ENCODE measurements at regions not wholly inside any gene's neighbourhood (a gene's known extent, or its start where the extent isn't known, plus 50 kb on each side); places are given as distances from the start of the nearest gene placed in this dataset.

GRCh38 chr6:110033101-110033500 lies 55.0 kb downstream of the GPR6 start:
- Histone ChIP-seq H2AK5ac (ENCODE audit: low read length) (no peak overlapping the region), H3K56ac (ENCODE audit: low read length) (no peak overlapping the region), H3K79me2 (ENCODE audit: control insufficient read depth, insufficient read depth, low read length) (no peaks in the 10 kb centered on the region), H3K4ac (ENCODE audit: low read depth, low read length) (no peak overlapping the region), H3K4me2 (ENCODE audit: low read length) (no peak overlapping the region), H2BK15ac (replicated peaks; ENCODE audit: low read depth) (no peak overlapping the region), H3K27me3 (ENCODE audit: insufficient read depth, low read length, poor library complexity) (no peaks in the 10 kb centered on the region), H3K4me3 (ENCODE audit: low read length) (no peak overlapping the region), H3K4me1 (ENCODE audit: control insufficient read depth, low read depth, low read length) (no peaks in the 10 kb centered on the region), H3K18ac (ENCODE audit: low read length) (no peak overlapping the region), H2BK120ac (ENCODE audit: low read depth, low read length) (no peak overlapping the region), H4K8ac (ENCODE audit: low read depth, low read length) (no peak overlapping the region), H3K79me1 (ENCODE audit: low read length) (no peaks in the 10 kb centered on the region), H3K9ac (ENCODE audit: low read length) (no peak overlapping the region), H3K36me3 (ENCODE audit: control insufficient read depth, insufficient read depth, low read length) (no peaks in the 10 kb centered on the region), H2BK5ac (ENCODE audit: low read length) (no peak overlapping the region), H4K5ac (ENCODE audit: low read length) (no peak overlapping the region), H3K23ac (ENCODE audit: low read length) (no peak overlapping the region), H3K27ac (ENCODE audit: low read depth, low read length) (no peak overlapping the region)
- WGBS (ENCODE audit: extremely low coverage, insufficient coverage, low lambda C conversion rate): no CpG with 5 or more reads among the region's 7 CpGs
- no peak for DNase-seq

GRCh38 chr6:110033749-110034666 lies 55.9 kb downstream of the GPR6 start:
- no peak for DNase-seq

GRCh38 chr6:110034667-110035036 lies 56.5 kb downstream of the GPR6 start:
- Histone ChIP-seq H3K4me2 (ENCODE audit: low read length) (no peak overlapping the region), H2AK5ac (ENCODE audit: low read length) (no peak overlapping the region), H4K5ac (ENCODE audit: low read length) (no peak overlapping the region), H2BK5ac (ENCODE audit: low read length) (no peak overlapping the region), H3K79me1 (ENCODE audit: low read length) (no peaks in the 10 kb centered on the region), H3K18ac (ENCODE audit: low read length) (no peak overlapping the region), H3K23ac (ENCODE audit: low read length) (no peak overlapping the region), H3K4me3 (ENCODE audit: low read length) (no peak overlapping the region), H3K27me3 (ENCODE audit: insufficient read depth, low read length, poor library complexity) (no peaks in the 10 kb centered on the region), H3K9ac (ENCODE audit: low read length) (no peak overlapping the region), H2BK15ac (replicated peaks; ENCODE audit: low read depth) (no peak overlapping the region), H3K4me1 (ENCODE audit: control insufficient read depth, low read depth, low read length) (no peaks in the 10 kb centered on the region), H3K79me2 (ENCODE audit: control insufficient read depth, insufficient read depth, low read length) (no peaks in the 10 kb centered on the region), H3K36me3 (ENCODE audit: control insufficient read depth, insufficient read depth, low read length) (no peaks in the 10 kb centered on the region), H3K27ac (ENCODE audit: low read depth, low read length) (no peak overlapping the region), H3K56ac (ENCODE audit: low read length) (no peak overlapping the region), H3K4ac (ENCODE audit: low read depth, low read length) (no peak overlapping the region), H2BK120ac (ENCODE audit: low read depth, low read length) (no peak overlapping the region), H4K8ac (ENCODE audit: low read depth, low read length) (no peak overlapping the region)
- no CpG with 5 or more reads among the region's 8 CpGs for WGBS (ENCODE audit: extremely low coverage, insufficient coverage, low lambda C conversion rate)
- DNase-seq: peak; percentile 48

More at GRCh38 chr6:110033749-110034666, 55.9 kb downstream of the GPR6 start:
- Histone ChIP-seq H3K9ac (ENCODE audit: low read length) (no peak overlapping the region), H3K56ac (ENCODE audit: low read length) (no peak overlapping the region), H4K8ac (ENCODE audit: low read depth, low read length) (no peak overlapping the region), H3K27ac (ENCODE audit: low read depth, low read length) (no peak overlapping the region), H3K79me2 (ENCODE audit: control insufficient read depth, insufficient read depth, low read length) (no peaks in the 10 kb centered on the region), H3K36me3 (ENCODE audit: control insufficient read depth, insufficient read depth, low read length) (no peaks in the 10 kb centered on the region), H3K18ac (ENCODE audit: low read length) (no peak overlapping the region), H3K23ac (ENCODE audit: low read length) (no peak overlapping the region), H4K5ac (ENCODE audit: low read length) (no peak overlapping the region), H3K27me3 (ENCODE audit: insufficient read depth, low read length, poor library complexity) (no peaks in the 10 kb centered on the region), H3K79me1 (ENCODE audit: low read length) (no peaks in the 10 kb centered on the region), H3K4ac (ENCODE audit: low read depth, low read length) (peak overlapping the region; percentile 71), H2BK5ac (ENCODE audit: low read length) (no peak overlapping the region), H3K4me2 (ENCODE audit: low read length) (no peak overlapping the region), H2BK120ac (ENCODE audit: low read depth, low read length) (no peak overlapping the region), H3K4me3 (ENCODE audit: low read length) (no peak overlapping the region), H2AK5ac (ENCODE audit: low read length) (no peak overlapping the region), H3K4me1 (ENCODE audit: control insufficient read depth, low read depth, low read length) (no peaks in the 10 kb centered on the region), H2BK15ac (replicated peaks; ENCODE audit: low read depth) (no peak overlapping the region)
- no CpG with 5 or more reads among the region's 10 CpGs for WGBS (ENCODE audit: extremely low coverage, insufficient coverage, low lambda C conversion rate)

- Histone ChIP-seq H3K4me1 (ENCODE audit: control insufficient read depth, low read depth, low read length) (peaks cover 1% of the 10 kb centered on the region), H2BK5ac (ENCODE audit: low read length) (no peak overlapping the region), H3K18ac (ENCODE audit: low read length) (no peak overlapping the region), H3K56ac (ENCODE audit: low read length) (no peak overlapping the region), H3K4me2 (ENCODE audit: low read length) (no peak overlapping the region), H3K79me1 (ENCODE audit: low read length) (no peaks in the 10 kb centered on the region), H2BK15ac (replicated peaks; ENCODE audit: low read depth) (no peak overlapping the region), H2BK120ac (ENCODE audit: low read depth, low read length) (no peak overlapping the region), H3K27me3 (ENCODE audit: insufficient read depth, low read length, poor library complexity) (no peaks in the 10 kb centered on the region), H3K23ac (ENCODE audit: low read length) (no peak overlapping the region), H4K8ac (ENCODE audit: low read depth, low read length) (no peak overlapping the region), H4K5ac (ENCODE audit: low read length) (no peak overlapping the region), H3K36me3 (ENCODE audit: control insufficient read depth, insufficient read depth, low read length) (no peaks in the 10 kb centered on the region), H3K4ac (ENCODE audit: low read depth, low read length) (no peak overlapping the region), H3K4me3 (ENCODE audit: low read length) (no peak overlapping the region), H3K9ac (ENCODE audit: low read length) (no peak overlapping the region), H3K79me2 (ENCODE audit: control insufficient read depth, insufficient read depth, low read length) (no peaks in the 10 kb centered on the region), H2AK5ac (ENCODE audit: low read length) (no peak overlapping the region), H3K27ac (ENCODE audit: low read depth, low read length) (no peak overlapping the region)
- no peak for DNase-seq
- WGBS (ENCODE audit: extremely low coverage, insufficient coverage, low lambda C conversion rate): no CpG with 5 or more reads among the region's 5 CpGs
Observed at GRCh38 chr6:110035321-110035720, 57.2 kb downstream of the GPR6 start.

GRCh38 chr6:110036408-110037302 lies 58.5 kb downstream of the GPR6 start:
- H2BK5ac ChIP-seq (ENCODE audit: low read length): no peak overlapping the region
- no peak overlapping the region for H2BK15ac ChIP-seq (replicated peaks; ENCODE audit: low read depth)
- no peak overlapping the region for H3K18ac ChIP-seq (ENCODE audit: low read length)
- no peak overlapping the region for H2AK5ac ChIP-seq (ENCODE audit: low read length)
- H3K27me3 ChIP-seq (ENCODE audit: insufficient read depth, low read length, poor library complexity): no peaks in the 10 kb centered on the region
- no peak overlapping the region for H2BK120ac ChIP-seq (ENCODE audit: low read depth, low read length)
- no peaks in the 10 kb centered on the region for H3K79me1 ChIP-seq (ENCODE audit: low read length)
- H3K9ac ChIP-seq (ENCODE audit: low read length): no peak overlapping the region
- no peaks in the 10 kb centered on the region for H3K36me3 ChIP-seq (ENCODE audit: control insufficient read depth, insufficient read depth, low read length)
- no peak overlapping the region for H3K4ac ChIP-seq (ENCODE audit: low read depth, low read length)
- WGBS (ENCODE audit: extremely low coverage, insufficient coverage, low lambda C conversion rate): no CpG with 5 or more reads among the region's 11 CpGs
- H3K4me1 ChIP-seq (ENCODE audit: control insufficient read depth, low read depth, low read length): peaks cover 3% of the 10 kb centered on the region
- H3K4me3 ChIP-seq (ENCODE audit: low read length): no peak overlapping the region
- no peak overlapping the region for H3K23ac ChIP-seq (ENCODE audit: low read length)
- no peak overlapping the region for H3K27ac ChIP-seq (ENCODE audit: low read depth, low read length)
- H4K5ac ChIP-seq (ENCODE audit: low read length): no peak overlapping the region
- no peaks in the 10 kb centered on the region for H3K79me2 ChIP-seq (ENCODE audit: control insufficient read depth, insufficient read depth, low read length)
- H4K8ac ChIP-seq (ENCODE audit: low read depth, low read length): no peak overlapping the region
- no peak for DNase-seq
- H3K56ac ChIP-seq (ENCODE audit: low read length): peak overlapping the region; percentile 17
- no peak overlapping the region for H3K4me2 ChIP-seq (ENCODE audit: low read length)

Data from mesendoderm (in vitro differentiated cells).